Progenitor cell of endocrine pancreas (in vitro differentiated cells): ENCODE measurements at regions not wholly inside any gene's neighbourhood (a gene's known extent, or its start where the extent isn't known, plus 50 kb on each side); places are given as distances from the start of the nearest gene placed in this dataset.

Experiments
- DNase-seq: peaks from one replicate; pipeline ENCODE4 v3.0.0; 2021; ENCODE audit warnings: low spot score; ENCODE audit not compliant: unreplicated experiment
- H3K27ac Mint-ChIP-seq: 2 replicates; pipeline ENCODE4 v1.8.0; 2021; ENCODE audit warnings: mild to moderate bottlenecking, moderate library complexity, mixed read lengths
- H3K27me3 Mint-ChIP-seq: 2 replicates; pipeline ENCODE4 v1.8.0; 2021; ENCODE audit warnings: mixed read lengths
- H3K36me3 Mint-ChIP-seq: 2 replicates; pipeline ENCODE4 v1.8.0; 2022; ENCODE audit warnings: mixed read lengths; ENCODE audit not compliant: insufficient read depth
- H3K4me1 Mint-ChIP-seq: 2 replicates; pipeline ENCODE4 v1.8.0; 2021; ENCODE audit warnings: low read depth, mixed read lengths
- H3K4me3 Mint-ChIP-seq: 2 replicates; pipeline ENCODE4 v1.8.0; 2021; ENCODE audit warnings: low read depth, mild to moderate bottlenecking, moderate library complexity, mixed read lengths
- H3K9me3 Mint-ChIP-seq: 2 replicates; pipeline ENCODE4 v1.8.0; 2021; ENCODE audit warnings: low read depth, mixed read lengths
- CTCF ChIP-seq: fragments of 200-600 bp; sonication (generic); IDR thresholded peaks from one replicate; pipeline ENCODE4 v1.5.0; 2021; ENCODE audit warnings: antibody characterized with exemption, mild to moderate bottlenecking; ENCODE audit not compliant: unreplicated experiment

GRCh38 chr5:117594166-117594565 lies 1019.5 kb upstream of the SEMA6A start:
- no peak for DNase-seq
- Mint-ChIP-seq H3K4me1 (peaks cover 2% of the 10 kb centered on the region), H3K9me3 (peaks cover 3% of the 10 kb centered on the region), H3K27ac (no peak overlapping the region), H3K4me3 (no peak overlapping the region), H3K27me3 (no peaks in the 10 kb centered on the region), H3K36me3 (peaks cover 1% of the 10 kb centered on the region)
- no peak for TF ChIP-seq CTCF

GRCh38 chr5:117590944-117591343 lies 1016.3 kb upstream of the SEMA6A start:
- H3K36me3 Mint-ChIP-seq = no peaks in the 10 kb centered on the region
- H3K4me3 Mint-ChIP-seq = no peak overlapping the region
- peak; percentile 53 for TF ChIP-seq CTCF
- H3K27ac Mint-ChIP-seq = no peak overlapping the region
- H3K9me3 Mint-ChIP-seq = no peaks in the 10 kb centered on the region
- peaks cover 14% of the 10 kb centered on the region for H3K4me1 Mint-ChIP-seq
- DNase-seq = no peak
- H3K27me3 Mint-ChIP-seq = no peaks in the 10 kb centered on the region

GRCh38 chr5:117588611-117589010 lies 1014.0 kb upstream of the SEMA6A start:
- Mint-ChIP-seq H3K27ac (no peak overlapping the region), H3K9me3 (no peaks in the 10 kb centered on the region), H3K36me3 (no peaks in the 10 kb centered on the region), H3K4me3 (no peak overlapping the region), H3K4me1 (peaks cover 14% of the 10 kb centered on the region), H3K27me3 (no peaks in the 10 kb centered on the region)
- TF ChIP-seq CTCF = no peak
- no peak for DNase-seq

- DNase-seq = no peak
- Mint-ChIP-seq H3K27ac (no peak overlapping the region), H3K4me3 (no peak overlapping the region), H3K4me1 (peaks cover 14% of the 10 kb centered on the region), H3K27me3 (no peaks in the 10 kb centered on the region), H3K9me3 (no peaks in the 10 kb centered on the region), H3K36me3 (no peaks in the 10 kb centered on the region)
- no peak for TF ChIP-seq CTCF
Observed at GRCh38 chr5:117587111-117587510, 1012.5 kb upstream of the SEMA6A start.

GRCh38 chr5:117568622-117569021 lies 994.0 kb upstream of the SEMA6A start:
- H3K9me3 Mint-ChIP-seq = no peaks in the 10 kb centered on the region
- DNase-seq = no peak
- H3K4me3 Mint-ChIP-seq = no peak overlapping the region
- no peak for TF ChIP-seq CTCF
- no peak overlapping the region for H3K27ac Mint-ChIP-seq
- no peaks in the 10 kb centered on the region for H3K36me3 Mint-ChIP-seq
- no peaks in the 10 kb centered on the region for H3K27me3 Mint-ChIP-seq
- H3K4me1 Mint-ChIP-seq = peaks cover 1% of the 10 kb centered on the region
